Mucosa of rectum (tissue), 2 donors: ENCODE measurements at regions not wholly inside any gene's neighbourhood (a gene's known extent, or its start where the extent isn't known, plus 50 kb on each side); places are given as distances from the start of the nearest gene placed in this dataset.
"Not testable (repeated sequence)": the region's sequence is repeated elsewhere in the genome, so short reads cannot be mapped to it uniquely, and the experiment has no call there.

Source experiments
- H3K27ac ChIP-seq, 2 donors: one replicate each; pipeline ENCODE4 v1.7.0; 2013; ENCODE audit warnings: inconsistent platforms in 2 of 2, low read depth in 2 of 2, low read length in 2 of 2
- H3K27me3 ChIP-seq, 2 donors: one replicate each; pipeline ENCODE4 v1.7.0; 2013; ENCODE audit warnings: low read length in 2 of 2; ENCODE audit not compliant: control insufficient read depth in 2 of 2, insufficient read depth in 2 of 2
- H3K36me3 ChIP-seq, 2 donors: one replicate each; pipeline ENCODE4 v1.7.0; 2013; ENCODE audit warnings: low read length in 2 of 2; ENCODE audit not compliant: control insufficient read depth in 2 of 2, insufficient read depth in 2 of 2
- H3K4me1 ChIP-seq, 2 donors: one replicate each; pipeline ENCODE4 v1.7.0; 2013; ENCODE audit warnings: low read length in 2 of 2, mild to moderate bottlenecking in 1 of 2; ENCODE audit not compliant: control insufficient read depth in 2 of 2, insufficient read depth in 2 of 2
- H3K4me3 ChIP-seq, 2 donors: one replicate each; pipeline ENCODE4 v1.7.0; 2013; ENCODE audit warnings: low read length in 2 of 2
- H3K9ac ChIP-seq, 2 donors: one replicate each; pipeline ENCODE4 v1.7.0; 2013; ENCODE audit warnings: low read length in 2 of 2, low read depth in 1 of 2, mild to moderate bottlenecking in 1 of 2
- H3K9me3 ChIP-seq, 2 donors: one replicate each; pipeline ENCODE4 v1.7.0; 2013; ENCODE audit warnings: low read length in 2 of 2; ENCODE audit not compliant: control insufficient read depth in 2 of 2
- donor health status: healthy.
- donor health status: Normal muscosa, but diverticular disease.

DNA sequence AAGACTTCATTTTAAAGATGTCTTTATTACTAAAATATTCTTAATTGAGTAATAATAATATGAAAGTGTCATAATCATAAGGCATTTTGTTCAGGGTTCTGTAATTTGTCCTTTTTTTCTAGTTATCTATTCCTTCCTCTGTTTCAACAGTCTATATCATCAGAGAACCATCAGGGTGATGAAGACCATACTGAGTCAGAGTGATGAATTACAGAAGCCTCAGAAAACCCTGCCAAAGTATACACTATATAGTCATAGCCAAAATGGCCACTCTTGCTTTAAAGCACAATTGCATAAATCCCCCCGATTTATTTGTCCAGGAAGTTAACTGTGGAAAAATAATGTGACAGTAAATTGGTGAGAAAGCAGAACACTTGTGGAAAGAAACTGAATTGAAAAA lies 735.0 kb downstream of the EPHA7 start:
- Histone ChIP-seq H3K9me3 (no peaks in the 10 kb centered on the region), H3K27me3 (no peaks in the 10 kb centered on the region), H3K4me3 (no peak overlapping the region), H3K27ac (no peak overlapping the region), H3K4me1 (no peaks in the 10 kb centered on the region), H3K9ac (no peak overlapping the region), H3K36me3 (no peaks in the 10 kb centered on the region)

DNA sequence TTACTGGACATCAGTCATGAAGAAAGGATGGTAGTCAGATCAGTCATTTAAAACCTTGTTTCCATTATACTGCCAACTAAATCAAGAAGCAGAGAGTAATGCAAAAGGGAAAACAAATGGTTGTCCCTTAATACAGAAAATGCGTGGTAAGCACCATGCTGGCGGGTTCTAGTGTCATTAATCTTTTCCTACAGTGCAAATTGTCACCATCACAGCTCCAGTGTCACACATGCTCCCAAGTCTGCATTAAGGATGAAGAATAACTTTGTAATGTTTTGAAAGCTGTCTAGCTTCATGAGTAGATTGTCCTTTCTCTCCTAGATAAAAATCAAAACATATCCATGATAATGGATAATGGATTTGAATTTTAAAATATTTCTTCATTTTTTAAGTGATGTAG lies 735.6 kb downstream of the EPHA7 start:
- Histone ChIP-seq H3K27me3 (no peaks in the 10 kb centered on the region), H3K4me1 (no peaks in the 10 kb centered on the region), H3K9ac (no peak overlapping the region), H3K36me3 (no peaks in the 10 kb centered on the region), H3K27ac (no peak overlapping the region), H3K4me3 (no peak overlapping the region), H3K9me3 (no peaks in the 10 kb centered on the region)

DNA sequence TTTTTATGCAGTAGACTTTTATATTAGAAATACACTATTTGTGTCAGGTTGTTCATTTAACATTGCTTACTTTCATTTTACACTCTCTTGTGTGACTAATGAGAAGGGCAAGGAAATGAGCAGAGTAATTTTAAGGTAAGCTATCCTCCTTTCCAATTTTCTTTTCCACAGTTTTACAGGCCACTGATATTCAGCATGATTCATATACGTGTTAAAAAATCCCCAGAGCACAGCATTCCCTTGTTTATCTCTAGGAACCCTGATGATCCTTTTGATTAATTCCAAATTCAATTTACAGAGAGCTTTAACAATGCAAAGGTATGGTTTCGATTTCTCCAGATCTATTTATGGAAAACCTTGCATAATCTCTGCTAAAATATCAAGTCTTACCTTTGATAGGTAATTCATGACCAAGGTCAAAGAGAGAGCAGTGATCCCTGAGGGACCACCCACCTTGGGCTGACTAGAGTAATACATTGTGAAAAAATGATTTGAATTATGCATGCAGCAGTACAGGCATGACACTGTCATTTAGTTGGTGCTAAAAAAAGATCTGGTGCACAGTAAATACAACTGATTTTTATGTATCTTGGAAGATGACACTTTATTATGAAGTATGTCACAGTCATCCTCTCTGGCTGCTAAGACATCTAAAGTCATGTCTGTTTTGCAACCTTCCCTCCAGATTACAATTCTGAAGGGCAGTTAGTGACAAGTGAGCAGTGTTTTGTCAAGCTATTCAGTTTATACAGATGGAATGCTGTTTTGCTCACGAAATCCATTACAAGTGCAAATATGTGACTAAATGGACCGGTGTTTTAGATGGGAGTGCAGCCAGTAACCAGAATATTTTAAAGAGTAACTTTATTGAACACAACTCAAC lies 736.6 kb downstream of the EPHA7 start:
- Histone ChIP-seq H3K36me3 (no peaks in the 10 kb centered on the region), H3K9ac (no peak overlapping the region), H3K4me3 (no peak overlapping the region), H3K4me1 (no peaks in the 10 kb centered on the region), H3K27me3 (no peaks in the 10 kb centered on the region), H3K27ac (no peak overlapping the region), H3K9me3 (no peaks in the 10 kb centered on the region)

DNA sequence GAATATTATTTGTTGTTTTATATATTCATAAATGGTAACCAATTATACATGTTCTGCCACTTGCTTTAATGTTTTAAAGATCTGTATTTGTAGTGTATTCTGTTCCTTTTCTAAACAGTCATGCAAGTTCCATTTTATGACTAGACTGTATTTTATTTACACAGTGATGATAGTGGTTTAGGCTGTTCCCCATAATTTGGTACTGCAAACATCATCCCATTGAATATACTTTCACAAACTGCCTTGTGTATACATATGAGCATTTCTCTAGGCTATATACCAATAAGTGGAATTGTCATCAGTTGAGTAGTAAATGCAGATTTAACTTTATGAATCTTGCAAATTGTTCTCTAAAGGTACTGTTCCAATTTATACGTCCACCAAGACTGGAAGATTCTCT lies 738.0 kb downstream of the EPHA7 start:
- no peak overlapping the region for H3K27ac ChIP-seq
- no peaks in the 10 kb centered on the region for H3K36me3 ChIP-seq
- H3K4me3 ChIP-seq, result no peak overlapping the region
- no peak overlapping the region for H3K9ac ChIP-seq
- H3K9me3 ChIP-seq, result no peaks in the 10 kb centered on the region
- H3K27me3 ChIP-seq, result no peaks in the 10 kb centered on the region
- H3K4me1 ChIP-seq, result no peaks in the 10 kb centered on the region

DNA sequence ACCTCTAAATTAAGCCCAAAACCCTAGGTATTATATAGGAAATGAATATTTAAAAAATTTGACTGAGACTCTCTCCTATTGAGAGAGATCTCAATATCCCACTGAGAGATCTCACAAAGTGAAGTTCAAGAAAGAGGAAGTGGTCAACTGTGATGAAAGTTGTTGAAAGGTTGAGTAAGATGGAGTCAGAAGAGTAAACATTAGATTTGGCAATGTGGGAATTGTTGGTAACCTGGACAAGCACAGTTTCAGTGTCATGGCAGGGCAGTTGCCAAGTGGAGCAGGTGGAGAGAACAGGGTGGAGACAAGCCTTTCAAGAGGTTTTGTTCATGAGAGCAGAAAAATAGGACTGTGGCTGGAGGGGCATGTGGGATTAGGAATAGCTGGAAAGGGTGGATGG lies 747.9 kb downstream of the EPHA7 start:
- not testable (repeated sequence) for H3K36me3 ChIP-seq, H3K27me3 ChIP-seq, H3K4me3 ChIP-seq, H3K4me1 ChIP-seq, H3K27ac ChIP-seq, H3K9me3 ChIP-seq, H3K9ac ChIP-seq

DNA sequence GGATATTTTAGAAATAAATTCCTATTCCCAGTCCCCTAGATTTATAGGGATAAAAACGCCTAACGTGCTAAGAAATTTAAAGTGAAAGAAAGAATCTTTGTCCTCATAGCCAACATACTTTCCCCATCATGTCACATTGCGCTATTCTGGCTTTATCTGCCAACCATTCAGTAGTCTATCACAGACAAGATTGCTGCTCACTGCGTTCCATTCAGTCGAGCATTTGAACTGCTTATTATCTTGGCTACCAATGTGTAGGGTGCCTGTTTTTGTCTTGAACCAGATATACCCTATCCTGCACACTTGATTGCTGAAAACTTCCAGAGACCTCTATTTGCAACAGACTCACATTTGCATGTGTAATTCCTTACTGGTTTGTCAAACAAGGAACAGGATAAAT lies 751.5 kb downstream of the EPHA7 start:
- H3K4me3 ChIP-seq, result no peak overlapping the region
- H3K27ac ChIP-seq, result no peak overlapping the region
- H3K4me1 ChIP-seq, result no peaks in the 10 kb centered on the region
- H3K27me3 ChIP-seq, result no peaks in the 10 kb centered on the region
- H3K9me3 ChIP-seq, result no peaks in the 10 kb centered on the region
- no peaks in the 10 kb centered on the region for H3K36me3 ChIP-seq
- no peak overlapping the region for H3K9ac ChIP-seq

DNA sequence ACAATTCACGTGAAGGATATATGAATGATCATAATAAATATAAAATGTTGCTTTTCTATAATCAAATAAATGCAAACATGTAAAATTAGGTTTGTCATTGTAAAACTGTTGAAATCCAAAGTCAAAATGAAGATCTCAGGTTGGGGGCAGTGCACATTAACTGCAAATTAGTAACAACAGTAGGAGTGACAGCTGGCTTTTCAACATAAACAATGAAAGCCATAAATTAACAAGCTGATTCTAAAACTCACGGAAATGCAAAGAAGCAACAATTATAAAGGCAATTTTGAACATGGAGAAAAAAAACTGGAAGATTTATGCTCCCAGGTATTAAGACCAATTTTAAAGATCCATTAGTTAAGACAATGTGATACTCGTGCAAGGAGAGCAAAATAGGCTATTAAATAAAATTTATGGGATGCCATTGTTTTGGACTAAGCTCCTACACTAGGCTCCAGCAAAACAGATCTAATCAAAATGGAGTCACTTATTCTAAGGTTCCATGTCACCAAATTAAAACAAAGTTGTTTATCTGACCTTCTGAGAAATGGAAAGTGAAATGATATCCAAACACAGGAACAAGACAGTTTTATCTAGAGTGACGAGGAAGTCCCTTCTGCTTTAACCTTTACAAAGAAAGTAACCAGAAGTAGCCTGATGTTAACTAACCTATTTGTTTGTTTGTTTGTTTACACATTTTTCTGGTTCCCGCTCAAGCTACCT lies 770.8 kb downstream of the EPHA7 start:
- no peak overlapping the region for H3K27ac ChIP-seq

DNA sequence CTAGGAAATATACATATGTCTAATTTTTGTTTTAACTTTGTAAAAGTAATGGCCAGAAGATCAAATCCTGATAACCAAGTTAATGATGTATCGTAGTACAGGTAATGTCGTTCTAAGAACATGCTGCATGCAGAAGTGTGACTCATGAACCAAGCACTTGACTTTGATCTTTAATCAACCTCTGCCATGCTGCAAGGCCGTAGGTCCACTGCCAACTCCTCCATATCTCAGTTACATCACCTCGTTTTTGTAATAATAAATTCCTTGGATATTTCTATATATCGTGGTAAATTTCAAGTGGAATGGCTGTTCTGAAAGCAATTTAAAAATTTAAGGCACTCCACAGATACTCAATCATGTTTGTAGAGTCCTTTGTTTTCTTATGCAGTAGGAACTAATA lies 771.7 kb downstream of the EPHA7 start:
- Histone ChIP-seq H3K36me3 (no peaks in the 10 kb centered on the region), H3K4me1 (no peaks in the 10 kb centered on the region), H3K27me3 (no peaks in the 10 kb centered on the region), H3K27ac (no peak overlapping the region), H3K9ac (no peak overlapping the region), H3K4me3 (no peak overlapping the region), H3K9me3 (no peaks in the 10 kb centered on the region)

More for the DNA sequence above, 770.8 kb downstream of the EPHA7 start:
- Histone ChIP-seq H3K9me3 (no peaks in the 10 kb centered on the region), H3K4me1 (no peaks in the 10 kb centered on the region), H3K4me3 (no peak overlapping the region), H3K27me3 (no peaks in the 10 kb centered on the region), H3K36me3 (no peaks in the 10 kb centered on the region), H3K9ac (no peak overlapping the region)

DNA sequence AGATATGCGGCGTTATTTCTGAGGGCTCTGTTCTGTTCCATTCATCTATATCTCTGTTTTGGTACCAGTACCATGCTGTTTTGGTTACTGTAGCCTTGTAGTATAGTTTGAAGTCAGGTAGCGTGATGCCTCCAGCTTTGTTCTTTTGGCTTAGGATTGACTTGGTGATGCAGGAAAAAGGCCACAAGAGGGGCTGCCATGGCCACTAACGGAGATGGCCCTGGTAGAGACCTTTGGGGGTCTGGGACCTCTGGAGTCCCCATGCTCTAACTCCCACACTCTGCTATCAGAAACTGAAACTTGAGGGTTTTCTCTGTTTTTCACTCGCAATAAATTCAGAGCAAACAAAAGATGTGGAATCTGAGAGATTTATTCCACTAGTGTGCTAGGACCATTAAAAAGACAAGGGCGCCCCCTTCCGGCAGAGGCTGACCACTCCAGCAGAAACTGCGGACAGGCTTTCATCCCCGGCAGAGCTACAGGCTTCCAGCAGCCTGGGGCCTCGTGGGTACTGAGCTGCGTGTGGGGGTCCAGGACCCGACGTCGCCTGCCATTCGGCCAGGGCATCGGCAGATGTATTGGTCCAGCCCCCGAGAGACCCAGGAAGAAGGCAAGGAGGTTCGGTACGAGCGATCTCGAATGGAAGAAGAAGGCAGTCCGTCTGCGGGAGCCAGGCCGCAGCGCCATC lies 775.1 kb downstream of the EPHA7 start:
- not testable (repeated sequence) for H3K27ac ChIP-seq, H3K27me3 ChIP-seq, H3K4me1 ChIP-seq, H3K36me3 ChIP-seq, H3K4me3 ChIP-seq, H3K9me3 ChIP-seq, H3K9ac ChIP-seq

DNA sequence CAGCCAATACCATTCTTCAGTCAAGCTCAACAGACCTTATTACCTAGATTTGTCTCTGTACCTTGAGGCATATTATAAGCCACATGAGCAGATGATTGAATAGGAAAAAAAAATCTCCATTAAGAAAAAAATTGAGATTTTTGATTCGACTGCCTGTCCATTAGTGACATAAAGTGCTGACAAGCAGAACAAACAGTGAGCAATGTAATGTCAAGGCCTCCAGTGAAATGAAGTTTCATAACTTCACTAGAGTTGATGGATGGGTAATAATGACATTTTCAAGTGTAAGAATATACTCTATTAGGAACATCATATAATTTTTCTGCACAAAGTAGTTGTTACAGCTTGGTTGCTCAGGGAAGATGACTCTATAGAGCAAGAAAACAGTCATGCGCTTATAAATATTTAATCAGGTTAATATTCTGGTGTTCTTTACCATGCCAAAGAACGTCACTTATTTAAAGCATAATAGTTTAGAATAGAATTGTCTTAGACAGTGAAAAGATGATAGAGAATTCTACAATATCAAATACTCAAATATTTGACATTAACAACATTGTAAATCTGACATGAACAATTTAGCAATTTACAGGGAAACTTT lies 783.7 kb downstream of the EPHA7 start:
- Histone ChIP-seq H3K27me3 (no peaks in the 10 kb centered on the region), H3K36me3 (no peaks in the 10 kb centered on the region), H3K27ac (no peak overlapping the region), H3K9ac (no peak overlapping the region), H3K4me3 (no peak overlapping the region), H3K9me3 (no peaks in the 10 kb centered on the region), H3K4me1 (no peaks in the 10 kb centered on the region)
